SK-N-SH treated with all-trans-retinoic acid at 6 μM for 48 hours (cell line): ENCODE measurements at regions not wholly inside any gene's neighbourhood (a gene's known extent, or its start where the extent isn't known, plus 50 kb on each side); places are given as distances from the start of the nearest gene placed in this dataset.
"Not testable (repeated sequence)": the region's sequence is repeated elsewhere in the genome, so short reads cannot be mapped to it uniquely, and the experiment has no call there.

Experiments
- ATAC-seq: fragments of 200-7000 bp; cut with Tn5 transposase; 3 replicates; pipeline ENCODE4 v1.9.1; 2020; ENCODE audit warnings: mild to moderate bottlenecking, moderate library complexity
- ARNTL ChIP-seq: fragments of 450-650 bp; formaldehyde crosslinking; IDR thresholded peaks from 2 replicates; pipeline ENCODE4 v1.5.0; 2020; ENCODE audit warnings: low read depth, mild to moderate bottlenecking, moderate library complexity, borderline replicate concordance
- BACH2 ChIP-seq: fragments of 250-450 bp; sonication (Bioruptor Pico); IDR thresholded peaks from 2 replicates; pipeline ENCODE4 v1.9.0; 2021; ENCODE audit warnings: mild to moderate bottlenecking, borderline replicate concordance
- CREB5 ChIP-seq: fragments of 250-450 bp; sonication (Bioruptor Pico); IDR thresholded peaks from 2 replicates; pipeline ENCODE4 v1.5.1; 2020; ENCODE audit warnings: low read depth, mild to moderate bottlenecking, moderate library complexity
- CSDC2 ChIP-seq: fragments of 250-450 bp; sonication (Bioruptor Pico); IDR thresholded peaks from 2 replicates; pipeline ENCODE4 v1.5.0; 2020; ENCODE audit warnings: mild to moderate bottlenecking, moderate library complexity
- CSRNP3 ChIP-seq: fragments of 250-450 bp; sonication (Bioruptor Pico); IDR thresholded peaks from 2 replicates; pipeline ENCODE4 v1.5.1; 2021; ENCODE audit warnings: mild to moderate bottlenecking, moderate library complexity
- ESRRG ChIP-seq: fragments of 250-450 bp; sonication (Bioruptor Pico); IDR thresholded peaks from 2 replicates; pipeline ENCODE4 v1.6.1; 2021; ENCODE audit warnings: mild to moderate bottlenecking
- GLIS3 ChIP-seq: fragments of 250-450 bp; sonication (Bioruptor Pico); IDR thresholded peaks from 2 replicates; pipeline ENCODE4 v1.5.0; 2020; ENCODE audit warnings: mild to moderate bottlenecking, moderate library complexity
- OSR1 ChIP-seq: fragments of 250-450 bp; sonication (Bioruptor Pico); IDR thresholded peaks from 2 replicates; pipeline ENCODE4 v1.8.0; 2022; ENCODE audit warnings: moderate library complexity, mild to moderate bottlenecking, inconsistent platforms
- POU6F1 ChIP-seq: fragments of 250-450 bp; sonication (Bioruptor Pico); IDR thresholded peaks from 2 replicates; pipeline ENCODE4 v1.8.0; 2021; ENCODE audit warnings: low read depth, mild to moderate bottlenecking, moderate library complexity, borderline replicate concordance
- PPARA ChIP-seq: fragments of 250-450 bp; sonication (Bioruptor Pico); IDR thresholded peaks from 2 replicates; pipeline ENCODE4 v1.5.0; 2020; ENCODE audit warnings: mild to moderate bottlenecking, borderline replicate concordance
- RARB ChIP-seq: fragments of 250-450 bp; sonication (Bioruptor Pico); IDR thresholded peaks from 2 replicates; pipeline ENCODE4 v1.8.0; 2021; ENCODE audit warnings: mild to moderate bottlenecking, moderate library complexity
- SNAI2 ChIP-seq: fragments of 250-450 bp; sonication (Bioruptor Pico); IDR thresholded peaks from 2 replicates; pipeline ENCODE4 v1.5.0; 2020; ENCODE audit warnings: mild to moderate bottlenecking, moderate library complexity
- TCF4 ChIP-seq: fragments of 250-450 bp; sonication (Bioruptor Pico); IDR thresholded peaks from 2 replicates; pipeline ENCODE4 v1.8.0; 2021; ENCODE audit warnings: mild to moderate bottlenecking, moderate library complexity, borderline replicate concordance
- TOX ChIP-seq: fragments of 250-450 bp; sonication (Bioruptor Pico); IDR thresholded peaks from 2 replicates; pipeline ENCODE4 v1.8.0; 2021; ENCODE audit warnings: mild to moderate bottlenecking, moderate library complexity, borderline replicate concordance
- ZC3H10 ChIP-seq: fragments of 250-450 bp; sonication (Bioruptor Pico); IDR thresholded peaks from 2 replicates; pipeline ENCODE4 v1.5.1; 2021; ENCODE audit warnings: mild to moderate bottlenecking, moderate library complexity
- ZFP3 ChIP-seq: fragments of 250-450 bp; sonication (Bioruptor Pico); IDR thresholded peaks from 2 replicates; pipeline ENCODE4 v1.5.0; 2020; ENCODE audit warnings: mild to moderate bottlenecking, moderate library complexity
- ZFP30 ChIP-seq: fragments of 450-650 bp; formaldehyde crosslinking; IDR thresholded peaks from 2 replicates; pipeline ENCODE4 v1.5.0; 2022; ENCODE audit warnings: mild to moderate bottlenecking, moderate library complexity
- ZNF565 ChIP-seq: fragments of 450-650 bp; formaldehyde crosslinking; conservative IDR thresholded peaks from 2 replicates; pipeline ENCODE4 v1.5.0; 2020; ENCODE audit warnings: low read depth, mild to moderate bottlenecking, moderate library complexity
- ZNF70 ChIP-seq: fragments of 450-650 bp; formaldehyde crosslinking; IDR thresholded peaks from 2 replicates; pipeline ENCODE4 v1.5.0; 2020; ENCODE audit warnings: mild to moderate bottlenecking, moderate library complexity
- ZNF8 ChIP-seq: fragments of 450-650 bp; formaldehyde crosslinking; IDR thresholded peaks from 2 replicates; pipeline ENCODE4 v1.5.0; 2020; ENCODE audit warnings: mild to moderate bottlenecking, moderate library complexity
- TF ChIP-seq, protein P1 (sequence below): fragments of 250-450 bp; sonication (Bioruptor Pico); IDR thresholded peaks from 2 replicates; pipeline ENCODE4 v1.5.0; 2020; ENCODE audit warnings: mild to moderate bottlenecking, moderate library complexity
- TF ChIP-seq, protein P2 (sequence below): fragments of 250-450 bp; sonication (Bioruptor Pico); IDR thresholded peaks from 2 replicates; pipeline ENCODE4 v1.8.0; 2020; ENCODE audit warnings: mild to moderate bottlenecking, moderate library complexity, borderline replicate concordance

DNA sequence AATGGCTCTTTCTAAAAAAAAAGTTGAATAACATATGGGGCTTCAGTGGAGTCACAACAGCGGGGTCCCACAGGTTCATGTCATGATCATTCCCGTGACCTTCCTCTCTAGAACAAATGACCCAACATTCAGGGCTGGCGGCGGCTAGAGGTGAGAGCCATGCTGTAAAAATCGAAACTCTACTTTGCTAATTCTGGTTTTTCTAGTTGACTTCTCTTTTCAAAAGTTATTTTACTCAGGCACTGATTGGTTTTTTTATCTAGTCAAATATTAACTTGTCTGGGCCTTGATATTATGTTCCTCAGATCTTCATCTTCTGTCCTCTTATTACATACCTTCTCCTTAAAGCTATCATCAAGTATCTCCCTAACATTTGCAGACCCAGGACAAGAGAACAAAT lies 402.9 kb upstream of the SOX5 start:
- no peak for TF ChIP-seq CSDC2
- TF ChIP-seq ZFP3 (CRISPR knock-in tag) = no peak
- no peak for TF ChIP-seq CSRNP3
- no peak for TF ChIP-seq ZFP30 (CRISPR knock-in tag)
- ATAC-seq = no peak

GRCh38 chr12:24349051-24349799 lies 399.8 kb upstream of the SOX5 start:
- no peak for ATAC-seq
- TF ChIP-seq SNAI2 (CRISPR knock-in tag) = no peak

DNA sequence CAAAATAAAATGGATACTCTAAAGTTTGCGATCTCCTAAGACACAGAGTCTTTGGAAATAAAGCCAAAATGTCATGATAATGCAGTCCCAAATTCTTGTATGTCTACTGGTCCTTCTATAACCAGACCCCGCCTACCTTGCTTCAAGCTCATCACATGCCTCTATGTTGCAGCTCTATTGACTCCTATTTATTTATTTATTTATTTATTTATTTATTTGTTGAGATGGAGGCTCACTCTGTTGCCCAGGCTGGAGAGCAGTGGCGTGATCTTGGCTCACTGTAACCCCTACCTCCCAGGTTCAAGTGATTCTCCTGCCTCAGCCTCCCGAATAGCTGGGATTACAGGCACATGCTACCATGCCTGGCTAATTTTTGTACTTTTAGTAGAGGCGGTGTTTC lies 398.7 kb upstream of the SOX5 start:
- ATAC-seq = not testable (repeated sequence)

DNA sequence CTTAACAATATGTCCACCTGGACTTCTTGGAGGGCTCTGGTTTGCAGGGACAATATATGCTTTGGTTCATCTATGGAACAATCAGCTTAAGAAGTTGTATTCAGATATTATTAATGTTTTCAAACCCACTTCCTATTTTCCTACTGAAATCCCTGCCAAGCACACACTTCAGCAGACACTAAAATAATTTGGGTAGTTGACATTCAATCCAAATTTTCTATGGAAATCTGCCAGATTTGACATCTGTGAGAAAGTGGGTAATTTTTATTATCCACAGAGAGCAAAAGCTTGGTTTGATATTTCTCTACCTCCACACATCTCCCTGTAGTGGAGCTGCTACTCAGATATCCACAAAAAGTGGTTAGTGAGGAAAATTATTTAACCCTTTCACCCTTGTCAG lies 378.8 kb upstream of the SOX5 start:
- no peak for TF ChIP-seq ARNTL (CRISPR knock-in tag)
- no peak for TF ChIP-seq ZNF565
- TF ChIP-seq RARB (CRISPR knock-in tag) = no peak
- TF ChIP-seq, protein P1, sequence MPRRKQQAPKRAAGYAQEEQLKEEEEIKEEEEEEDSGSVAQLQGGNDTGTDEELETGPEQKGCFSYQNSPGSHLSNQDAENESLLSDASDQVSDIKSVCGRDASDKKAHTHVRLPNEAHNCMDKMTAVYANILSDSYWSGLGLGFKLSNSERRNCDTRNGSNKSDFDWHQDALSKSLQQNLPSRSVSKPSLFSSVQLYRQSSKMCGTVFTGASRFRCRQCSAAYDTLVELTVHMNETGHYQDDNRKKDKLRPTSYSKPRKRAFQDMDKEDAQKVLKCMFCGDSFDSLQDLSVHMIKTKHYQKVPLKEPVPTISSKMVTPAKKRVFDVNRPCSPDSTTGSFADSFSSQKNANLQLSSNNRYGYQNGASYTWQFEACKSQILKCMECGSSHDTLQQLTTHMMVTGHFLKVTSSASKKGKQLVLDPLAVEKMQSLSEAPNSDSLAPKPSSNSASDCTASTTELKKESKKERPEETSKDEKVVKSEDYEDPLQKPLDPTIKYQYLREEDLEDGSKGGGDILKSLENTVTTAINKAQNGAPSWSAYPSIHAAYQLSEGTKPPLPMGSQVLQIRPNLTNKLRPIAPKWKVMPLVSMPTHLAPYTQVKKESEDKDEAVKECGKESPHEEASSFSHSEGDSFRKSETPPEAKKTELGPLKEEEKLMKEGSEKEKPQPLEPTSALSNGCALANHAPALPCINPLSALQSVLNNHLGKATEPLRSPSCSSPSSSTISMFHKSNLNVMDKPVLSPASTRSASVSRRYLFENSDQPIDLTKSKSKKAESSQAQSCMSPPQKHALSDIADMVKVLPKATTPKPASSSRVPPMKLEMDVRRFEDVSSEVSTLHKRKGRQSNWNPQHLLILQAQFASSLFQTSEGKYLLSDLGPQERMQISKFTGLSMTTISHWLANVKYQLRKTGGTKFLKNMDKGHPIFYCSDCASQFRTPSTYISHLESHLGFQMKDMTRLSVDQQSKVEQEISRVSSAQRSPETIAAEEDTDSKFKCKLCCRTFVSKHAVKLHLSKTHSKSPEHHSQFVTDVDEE (CRISPR knock-in tag) = no peak
- no peak for TF ChIP-seq BACH2 (CRISPR knock-in tag)
- TF ChIP-seq PPARA = no peak
- TF ChIP-seq ZC3H10 (CRISPR knock-in tag) = no peak
- TF ChIP-seq ZFP3 (CRISPR knock-in tag) = no peak
- TF ChIP-seq POU6F1 (CRISPR knock-in tag) = no peak
- TF ChIP-seq GLIS3 (CRISPR knock-in tag) = no peak
- no peak for TF ChIP-seq CREB5 (CRISPR knock-in tag)
- TF ChIP-seq ESRRG = no peak
- TF ChIP-seq ZNF8 (CRISPR knock-in tag) = no peak
- TF ChIP-seq SNAI2 (CRISPR knock-in tag) = no peak
- TF ChIP-seq OSR1 (CRISPR knock-in tag) = no peak
- TF ChIP-seq CSDC2 = no peak
- no peak for TF ChIP-seq ZNF70
- no peak for ATAC-seq

DNA sequence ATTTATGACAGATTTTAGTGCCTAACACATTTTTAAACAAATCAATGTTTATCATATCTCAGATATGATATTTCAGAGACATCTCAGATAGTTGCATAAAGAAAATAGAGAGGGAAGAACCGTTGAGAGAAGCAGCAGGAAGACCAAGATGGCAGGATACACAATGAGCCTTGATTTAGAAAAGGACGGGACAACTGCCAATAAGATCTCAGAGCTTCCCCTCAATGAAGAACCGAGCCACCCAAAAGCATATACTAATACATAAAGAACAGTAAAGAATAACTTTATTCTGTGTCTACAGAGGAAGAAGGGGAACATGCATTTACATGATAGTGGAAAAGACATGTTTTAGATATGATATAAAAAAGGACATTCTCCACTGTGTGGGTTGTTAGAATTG lies 375.9 kb upstream of the SOX5 start:
- no peak for ATAC-seq
- no peak for TF ChIP-seq BACH2 (CRISPR knock-in tag)
- TF ChIP-seq TOX (CRISPR knock-in tag) = no peak
- TF ChIP-seq, protein P2, sequence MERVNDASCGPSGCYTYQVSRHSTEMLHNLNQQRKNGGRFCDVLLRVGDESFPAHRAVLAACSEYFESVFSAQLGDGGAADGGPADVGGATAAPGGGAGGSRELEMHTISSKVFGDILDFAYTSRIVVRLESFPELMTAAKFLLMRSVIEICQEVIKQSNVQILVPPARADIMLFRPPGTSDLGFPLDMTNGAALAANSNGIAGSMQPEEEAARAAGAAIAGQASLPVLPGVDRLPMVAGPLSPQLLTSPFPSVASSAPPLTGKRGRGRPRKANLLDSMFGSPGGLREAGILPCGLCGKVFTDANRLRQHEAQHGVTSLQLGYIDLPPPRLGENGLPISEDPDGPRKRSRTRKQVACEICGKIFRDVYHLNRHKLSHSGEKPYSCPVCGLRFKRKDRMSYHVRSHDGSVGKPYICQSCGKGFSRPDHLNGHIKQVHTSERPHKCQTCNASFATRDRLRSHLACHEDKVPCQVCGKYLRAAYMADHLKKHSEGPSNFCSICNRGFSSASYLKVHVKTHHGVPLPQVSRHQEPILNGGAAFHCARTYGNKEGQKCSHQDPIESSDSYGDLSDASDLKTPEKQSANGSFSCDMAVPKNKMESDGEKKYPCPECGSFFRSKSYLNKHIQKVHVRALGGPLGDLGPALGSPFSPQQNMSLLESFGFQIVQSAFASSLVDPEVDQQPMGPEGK = no peak
- no peak for TF ChIP-seq ZC3H10 (CRISPR knock-in tag)
- no peak for TF ChIP-seq TCF4 (CRISPR knock-in tag)
- TF ChIP-seq RARB (CRISPR knock-in tag) = no peak
- no peak for TF ChIP-seq ZNF70
- no peak for TF ChIP-seq CSRNP3
- no peak for TF ChIP-seq ARNTL (CRISPR knock-in tag)
- no peak for TF ChIP-seq PPARA
- no peak for TF ChIP-seq ZFP30 (CRISPR knock-in tag)
- TF ChIP-seq POU6F1 (CRISPR knock-in tag) = no peak
- TF ChIP-seq SNAI2 (CRISPR knock-in tag) = no peak
